Mucosa of descending colon (tissue), 3 donors: ENCODE measurements at regions not wholly inside any gene's neighbourhood (a gene's known extent, or its start where the extent isn't known, plus 50 kb on each side); places are given as distances from the start of the nearest gene placed in this dataset.

ENCODE experiments used
- ATAC-seq: fragments of 200-7000 bp; cut with Tn5 transposase; one replicate; pipeline ENCODE4 v1.9.1; 2020; ENCODE audit warnings: mild to moderate bottlenecking, moderate library complexity
- DNase-seq, 3 donors: peaks; one replicate each; pipeline ENCODE4 v3.0.0-alpha.2; 2020
- H3K36me3 ChIP-seq: fragments of 200-600 bp; one replicate; pipeline ENCODE4 v1.8.0; 2021; ENCODE audit warnings: low read depth, mild to moderate bottlenecking
- H3K4me1 ChIP-seq: fragments of 200-600 bp; one replicate; pipeline ENCODE4 v1.8.0; 2021; ENCODE audit warnings: low read depth, mild to moderate bottlenecking
- H3K4me3 ChIP-seq: fragments of 200-600 bp; one replicate; pipeline ENCODE4 v1.8.0; 2021; ENCODE audit warnings: mild to moderate bottlenecking
- H3K9me3 ChIP-seq: fragments of 200-600 bp; one replicate; pipeline ENCODE4 v1.8.0; 2021; ENCODE audit warnings: mild to moderate bottlenecking
- CTCF ChIP-seq: fragments of 200-600 bp; IDR thresholded peaks from one replicate; pipeline ENCODE4 v1.8.0; 2022; ENCODE audit warnings: antibody characterized with exemption, mild to moderate bottlenecking
- intact Hi-C, 2 donors: fragments of 100-400 bp; cut with DNase I in 1 of 2; cut with micrococcal nuclease in 1 of 2; formaldehyde crosslinking; loops; one replicate each; pipeline versions ENCODE4 v1.11.0 to v1.11.1; 2022; cut with DNase I, micrococcal nuclease
- donor health status: DM: no; HTN: no; CAD: no; lungs with moderate emphysema.
- donor health status: DM: no; HTN: no; CAD: no.
- donor health status: DM: no; HTN: yes; CAD: no.

GRCh38 chr9:85204176-85204575 lies 534.6 kb downstream of the NTRK2 start:
- no peak for ATAC-seq
- intact Hi-C loops = no loop called here

GRCh38 chr9:85202596-85202995 lies 533.1 kb downstream of the NTRK2 start:
- intact Hi-C loops = no loop called here
- no peaks in the 10 kb centered on the region for H3K4me1 ChIP-seq
- no peaks in the 10 kb centered on the region for H3K9me3 ChIP-seq
- DNase-seq (no peak), ATAC-seq (no peak)
- H3K4me3 ChIP-seq = no peak overlapping the region
- no peaks in the 10 kb centered on the region for H3K36me3 ChIP-seq
- no peak for TF ChIP-seq CTCF

More at GRCh38 chr9:85204176-85204575, 534.6 kb downstream of the NTRK2 start:
- H3K4me1 ChIP-seq = no peaks in the 10 kb centered on the region
- DNase-seq = no peak
- H3K4me3 ChIP-seq = no peak overlapping the region
- H3K36me3 ChIP-seq = no peaks in the 10 kb centered on the region
- no peaks in the 10 kb centered on the region for H3K9me3 ChIP-seq
- no peak for TF ChIP-seq CTCF

- Histone ChIP-seq H3K9me3 (no peaks in the 10 kb centered on the region), H3K4me3 (no peak overlapping the region), H3K4me1 (no peaks in the 10 kb centered on the region), H3K36me3 (no peaks in the 10 kb centered on the region)
- intact Hi-C loops = no loop called here
- peak; percentile 93 for ATAC-seq
- TF ChIP-seq CTCF = no peak
- peak in 2 of 3 donors; percentile 34 to 45 for DNase-seq
These were observed 531.3 kb downstream of the NTRK2 start for GRCh38 chr9:85200726-85201404.

- Histone ChIP-seq H3K4me1 (no peaks in the 10 kb centered on the region), H3K9me3 (no peaks in the 10 kb centered on the region), H3K4me3 (no peak overlapping the region), H3K36me3 (no peaks in the 10 kb centered on the region)
- DNase-seq (no peak), ATAC-seq (no peak)
- no peak for TF ChIP-seq CTCF
- intact Hi-C loops = no loop called here
These were observed 530.5 kb downstream of the NTRK2 start for GRCh38 chr9:85199866-85200495.

- no peak for TF ChIP-seq CTCF
- Histone ChIP-seq H3K4me1 (no peaks in the 10 kb centered on the region), H3K4me3 (no peak overlapping the region), H3K36me3 (no peaks in the 10 kb centered on the region), H3K9me3 (no peaks in the 10 kb centered on the region)
- no peak for DNase-seq
- no peak for ATAC-seq
- intact Hi-C loops = no loop called here
These were observed 523.2 kb downstream of the NTRK2 start for GRCh38 chr9:85192750-85193149.
